Non-pigmented ciliary epithelial cell (primary cell): ENCODE measurements at regions not wholly inside any gene's neighbourhood (a gene's known extent, or its start where the extent isn't known, plus 50 kb on each side); places are given as distances from the start of the nearest gene placed in this dataset.

Source experiments
- DNase-seq: peaks from one replicate; pipeline ENCODE4 v3.0.0-alpha.2; 2010; ENCODE audit warnings: low read depth

GRCh38 chr7:41832941-41833340 lies 130.1 kb upstream of the INHBA start:
- no peak for DNase-seq

- no peak for DNase-seq
Observed at GRCh38 chr7:41830271-41830670, 127.4 kb upstream of the INHBA start.

- no peak for DNase-seq
Observed at GRCh38 chr7:41828911-41829310, 126.0 kb upstream of the INHBA start.

GRCh38 chr7:41826641-41827040 lies 123.8 kb upstream of the INHBA start:
- DNase-seq, result no peak

- DNase-seq, result no peak
Observed at GRCh38 chr7:41825927-41826480, 123.1 kb upstream of the INHBA start.

- DNase-seq, result no peak
Observed at GRCh38 chr7:41824284-41824683, 121.4 kb upstream of the INHBA start.

GRCh38 chr7:41822259-41822817 lies 119.4 kb upstream of the INHBA start:
- no peak for DNase-seq

GRCh38 chr7:41821521-41822213 lies 118.8 kb upstream of the INHBA start:
- no peak for DNase-seq

GRCh38 chr7:41820111-41820671 lies 117.3 kb upstream of the INHBA start:
- DNase-seq, result no peak

GRCh38 chr7:41819645-41820044 lies 116.8 kb upstream of the INHBA start:
- no peak for DNase-seq

- DNase-seq, result no peak
Observed at GRCh38 chr7:41818765-41819398, 116.0 kb upstream of the INHBA start.

- peak; percentile 70 for DNase-seq
Observed at GRCh38 chr7:41817386-41817785, 114.5 kb upstream of the INHBA start.

- no peak for DNase-seq
Observed at GRCh38 chr7:41816111-41816510, 113.2 kb upstream of the INHBA start.

- no peak for DNase-seq
Observed at GRCh38 chr7:41814888-41815287, 112.0 kb upstream of the INHBA start.

GRCh38 chr7:41813286-41813685 lies 110.4 kb upstream of the INHBA start:
- DNase-seq, result no peak

- DNase-seq, result no peak
Observed at GRCh38 chr7:41811941-41812340, 109.1 kb upstream of the INHBA start.

- no peak for DNase-seq
Observed at GRCh38 chr7:41809940-41810576, 107.2 kb upstream of the INHBA start.

GRCh38 chr7:41809529-41809939 lies 106.6 kb upstream of the INHBA start:
- DNase-seq, result no peak

GRCh38 chr7:41809116-41809515 lies 106.2 kb upstream of the INHBA start:
- DNase-seq, result no peak

GRCh38 chr7:41808541-41808940 lies 105.7 kb upstream of the INHBA start:
- DNase-seq, result no peak

- DNase-seq, result no peak
Observed at GRCh38 chr7:41803569-41803968, 100.7 kb upstream of the INHBA start.

GRCh38 chr7:41796331-41796730 lies 93.4 kb upstream of the INHBA start:
- no peak for DNase-seq
